ENCODE measurements at regions not wholly inside any gene's neighbourhood (a gene's known extent, or its start where the extent isn't known, plus 50 kb on each side); places are given as distances from the start of the nearest gene placed in this dataset.
A peak's percentile ranks its signal among the peaks of the same experiment; 100 is the strongest.

GRCh38 chr14:41087056-41087455 is 519.6 kb upstream of the LRFN5 start:
- DNase-seq (ENCODE audit: low read depth in 1 of 2, low spot score in 1 of 2) = no peak
- in situ Hi-C loops (cut with HindIII; ENCODE audit: low pct_unique_long_range_greater_than_20kb, low sequenced_read_pairs) = no loop called here

GRCh38 chr14:41073544-41073943 is 533.1 kb upstream of the LRFN5 start:
- in situ Hi-C loops (cut with HindIII; ENCODE audit: low pct_unique_long_range_greater_than_20kb, low sequenced_read_pairs) = no loop called here
- TF ChIP-seq JUND (IDR thresholded peaks at IDR 0.05; ENCODE audit: low read depth) = no peak
- no peak for DNase-seq (ENCODE audit: low read depth in 1 of 2, low spot score in 1 of 2)

More at GRCh38 chr14:41087056-41087455, 519.6 kb upstream of the LRFN5 start:
- no peak for TF ChIP-seq JUND (IDR thresholded peaks at IDR 0.05; ENCODE audit: low read depth)

GRCh38 chr14:41072776-41073175 is 533.9 kb upstream of the LRFN5 start:
- in situ Hi-C loops (cut with HindIII; ENCODE audit: low pct_unique_long_range_greater_than_20kb, low sequenced_read_pairs) = no loop called here
- TF ChIP-seq JUND (IDR thresholded peaks at IDR 0.05; ENCODE audit: low read depth) = no peak
- DNase-seq (ENCODE audit: low read depth in 1 of 2, low spot score in 1 of 2) = no peak

GRCh38 chr14:41071351-41071750 is 535.3 kb upstream of the LRFN5 start:
- in situ Hi-C loops (cut with HindIII; ENCODE audit: low pct_unique_long_range_greater_than_20kb, low sequenced_read_pairs) = no loop called here

GRCh38 chr14:41062826-41063225 is 543.9 kb upstream of the LRFN5 start:
- no peak for DNase-seq (ENCODE audit: low read depth in 1 of 2, low spot score in 1 of 2)
- no peak for TF ChIP-seq JUND (IDR thresholded peaks at IDR 0.05; ENCODE audit: low read depth)
- in situ Hi-C loops (cut with HindIII; ENCODE audit: low pct_unique_long_range_greater_than_20kb, low sequenced_read_pairs) = no loop called here

More at GRCh38 chr14:41071351-41071750, 535.3 kb upstream of the LRFN5 start:
- DNase-seq (ENCODE audit: low read depth in 1 of 2, low spot score in 1 of 2) = no peak
- TF ChIP-seq JUND (IDR thresholded peaks at IDR 0.05; ENCODE audit: low read depth) = no peak

- no peak for DNase-seq (ENCODE audit: low read depth in 1 of 2, low spot score in 1 of 2)
- no peak for TF ChIP-seq JUND (IDR thresholded peaks at IDR 0.05; ENCODE audit: low read depth)
- in situ Hi-C loops (cut with HindIII; ENCODE audit: low pct_unique_long_range_greater_than_20kb, low sequenced_read_pairs) = no loop called here
Measured at GRCh38 chr14:41055589-41055988, 551.1 kb upstream of the LRFN5 start.

GRCh38 chr14:41051801-41052200 is 554.9 kb upstream of the LRFN5 start:
- in situ Hi-C loops (cut with HindIII; ENCODE audit: low pct_unique_long_range_greater_than_20kb, low sequenced_read_pairs) = no loop called here
- no peak for TF ChIP-seq JUND (IDR thresholded peaks at IDR 0.05; ENCODE audit: low read depth)
- DNase-seq (ENCODE audit: low read depth in 1 of 2, low spot score in 1 of 2) = no peak

GRCh38 chr14:41047763-41048162 is 558.9 kb upstream of the LRFN5 start:
- no peak for DNase-seq (ENCODE audit: low read depth in 1 of 2, low spot score in 1 of 2)
- in situ Hi-C loops (cut with HindIII; ENCODE audit: low pct_unique_long_range_greater_than_20kb, low sequenced_read_pairs) = no loop called here
- no peak for TF ChIP-seq JUND (IDR thresholded peaks at IDR 0.05; ENCODE audit: low read depth)

GRCh38 chr14:41037388-41037787 is 569.3 kb upstream of the LRFN5 start:
- in situ Hi-C loops (cut with HindIII; ENCODE audit: low pct_unique_long_range_greater_than_20kb, low sequenced_read_pairs) = no loop called here
- no peak for TF ChIP-seq JUND (IDR thresholded peaks at IDR 0.05; ENCODE audit: low read depth)
- no peak for DNase-seq (ENCODE audit: low read depth in 1 of 2, low spot score in 1 of 2)

GRCh38 chr14:41034969-41035368 is 571.7 kb upstream of the LRFN5 start:
- no peak for TF ChIP-seq JUND (IDR thresholded peaks at IDR 0.05; ENCODE audit: low read depth)
- no peak for DNase-seq (ENCODE audit: low read depth in 1 of 2, low spot score in 1 of 2)
- in situ Hi-C loops (cut with HindIII; ENCODE audit: low pct_unique_long_range_greater_than_20kb, low sequenced_read_pairs) = no loop called here

GRCh38 chr14:41022932-41023331 is 583.7 kb upstream of the LRFN5 start:
- in situ Hi-C loops (cut with HindIII; ENCODE audit: low pct_unique_long_range_greater_than_20kb, low sequenced_read_pairs) = no loop called here
- DNase-seq (ENCODE audit: low read depth in 1 of 2, low spot score in 1 of 2) = no peak

GRCh38 chr14:41016213-41016612 is 590.5 kb upstream of the LRFN5 start:
- in situ Hi-C loops (cut with HindIII; ENCODE audit: low pct_unique_long_range_greater_than_20kb, low sequenced_read_pairs) = no loop called here

More at GRCh38 chr14:41022932-41023331, 583.7 kb upstream of the LRFN5 start:
- no peak for TF ChIP-seq JUND (IDR thresholded peaks at IDR 0.05; ENCODE audit: low read depth)

GRCh38 chr14:41000350-41000749 is 606.3 kb upstream of the LRFN5 start:
- no peak for DNase-seq (ENCODE audit: low read depth in 1 of 2, low spot score in 1 of 2)
- in situ Hi-C loops (cut with HindIII; ENCODE audit: low pct_unique_long_range_greater_than_20kb, low sequenced_read_pairs) = no loop called here
- TF ChIP-seq JUND (IDR thresholded peaks at IDR 0.05; ENCODE audit: low read depth) = no peak

More at GRCh38 chr14:41016213-41016612, 590.5 kb upstream of the LRFN5 start:
- DNase-seq (ENCODE audit: low read depth in 1 of 2, low spot score in 1 of 2) = no peak
- TF ChIP-seq JUND (IDR thresholded peaks at IDR 0.05; ENCODE audit: low read depth) = no peak

- TF ChIP-seq JUND (IDR thresholded peaks at IDR 0.05; ENCODE audit: low read depth) = no peak
- in situ Hi-C loops (cut with HindIII; ENCODE audit: low pct_unique_long_range_greater_than_20kb, low sequenced_read_pairs) = no loop called here
- DNase-seq (ENCODE audit: low read depth in 1 of 2, low spot score in 1 of 2) = peak in 1 of 2 experiments; percentile 35
Measured at GRCh38 chr14:40989260-40989659, 617.4 kb upstream of the LRFN5 start.

Measured in T47D (cell line).